H9 (cell line): ENCODE measurements at regions not wholly inside any gene's neighbourhood (a gene's known extent, or its start where the extent isn't known, plus 50 kb on each side); places are given as distances from the start of the nearest gene placed in this dataset.

ENCODE experiments used
- DNase-seq: peaks from one replicate; pipeline ENCODE4 v3.0.0-alpha.2; 2017
- H2AFZ ChIP-seq: one replicate; pipeline ENCODE4 v1.6.1; 2013; ENCODE audit warnings: mild to moderate bottlenecking, low read length, control low read depth, moderate library complexity
- H2AK5ac ChIP-seq: 2 replicates; pipeline ENCODE4 v1.6.1; 2013; ENCODE audit warnings: low read length, control low read depth, mixed read lengths; ENCODE audit not compliant: insufficient read length
- H2BK120ac ChIP-seq: one replicate; pipeline ENCODE4 v1.6.1; 2013; ENCODE audit warnings: low read depth, mild to moderate bottlenecking, low read length, control low read depth, inconsistent platforms; ENCODE audit not compliant: poor library complexity, severe bottlenecking
- H2BK12ac ChIP-seq: 2 replicates; pipeline ENCODE4 v1.6.1; 2013; ENCODE audit warnings: low read length, control low read depth, mixed read lengths, low read depth; ENCODE audit not compliant: insufficient read length
- H2BK15ac ChIP-seq: 2 replicates; pipeline ENCODE4 v1.6.1; 2013; ENCODE audit warnings: low read depth, low read length, control low read depth
- H2BK20ac ChIP-seq: one replicate; pipeline ENCODE4 v1.6.1; 2013; ENCODE audit warnings: low read depth, mild to moderate bottlenecking, low read length, control low read depth, inconsistent platforms; ENCODE audit not compliant: poor library complexity, severe bottlenecking
- H2BK5ac ChIP-seq: 2 replicates; pipeline ENCODE4 v1.6.1; 2013; ENCODE audit warnings: low read length, control low read depth, mixed read lengths; ENCODE audit not compliant: insufficient read length
- H3K14ac ChIP-seq: 2 replicates; pipeline ENCODE4 v1.6.1; 2013; ENCODE audit warnings: low read length, control low read depth; ENCODE audit not compliant: insufficient read depth
- H3K18ac ChIP-seq: 2 replicates; pipeline ENCODE4 v1.6.1; 2013; ENCODE audit warnings: low read depth, mild to moderate bottlenecking, mixed read lengths, low read length, control low read depth; ENCODE audit not compliant: insufficient read length
- H3K23ac ChIP-seq: 2 replicates; pipeline ENCODE4 v1.6.1; 2013; ENCODE audit warnings: low read length, control low read depth, mixed read lengths, low read depth; ENCODE audit not compliant: insufficient read length
- H3K23me2 ChIP-seq: 2 replicates; pipeline ENCODE4 v1.6.1; 2013; ENCODE audit warnings: low read depth, mild to moderate bottlenecking, mixed read lengths, low read length, control low read depth; ENCODE audit not compliant: insufficient read length, poor library complexity, severe bottlenecking
- H3K27ac ChIP-seq: 2 replicates; pipeline ENCODE4 v1.5.1; 2013; ENCODE audit warnings: low read length, control low read depth, mixed read lengths, low read depth; ENCODE audit not compliant: insufficient read length
- H3K27me3 ChIP-seq: 2 replicates; pipeline ENCODE4 v1.6.1; 2013; ENCODE audit warnings: low read length, control low read depth, inconsistent platforms; ENCODE audit not compliant: insufficient read depth
- H3K4ac ChIP-seq: 2 replicates; pipeline ENCODE4 v1.6.1; 2013; ENCODE audit warnings: low read depth, mild to moderate bottlenecking, control low read depth, inconsistent platforms, low read length, moderate library complexity
- H3K4me1 ChIP-seq: 2 replicates; pipeline ENCODE4 v1.6.1; 2013; ENCODE audit warnings: low read length, control low read depth, inconsistent platforms; ENCODE audit not compliant: insufficient read depth
- H3K4me2 ChIP-seq: 2 replicates; pipeline ENCODE4 v1.6.1; 2013; ENCODE audit warnings: low read length, control low read depth, mixed read lengths; ENCODE audit not compliant: insufficient read length, insufficient read depth
- H3K56ac ChIP-seq: 2 replicates; pipeline ENCODE4 v1.6.1; 2013; ENCODE audit warnings: low read depth, mild to moderate bottlenecking, mixed read lengths, low read length, control low read depth; ENCODE audit not compliant: insufficient read length
- H3K79me1 ChIP-seq: 2 replicates; pipeline ENCODE4 v1.6.1; 2013; ENCODE audit warnings: low read depth, mild to moderate bottlenecking, moderate library complexity, low read length, control low read depth, inconsistent platforms; ENCODE audit not compliant: insufficient read depth, poor library complexity, severe bottlenecking
- H3K79me2 ChIP-seq: 2 replicates; pipeline ENCODE4 v1.6.1; 2013; ENCODE audit warnings: low read length, control low read depth, inconsistent platforms; ENCODE audit not compliant: insufficient read depth
- H3K9ac ChIP-seq: 2 replicates; pipeline ENCODE4 v1.6.1; 2013; ENCODE audit warnings: low read length, control low read depth, mixed read lengths; ENCODE audit not compliant: insufficient read length; ENCODE audit errors: extremely low read depth
- H3K9me3 ChIP-seq: one replicate; pipeline ENCODE4 v1.6.1; 2013; ENCODE audit warnings: low read depth, low read length, inconsistent platforms; ENCODE audit not compliant: control insufficient read depth
- H3T11ph ChIP-seq: one replicate; pipeline ENCODE4 v1.6.1; 2013; ENCODE audit warnings: mild to moderate bottlenecking, low read length, control low read depth, inconsistent platforms
- H4K20me1 ChIP-seq: one replicate; pipeline ENCODE4 v1.6.1; 2013; ENCODE audit not compliant: control insufficient read depth, insufficient read length, insufficient read depth
- H4K5ac ChIP-seq: 2 replicates; pipeline ENCODE4 v1.6.1; 2013; ENCODE audit warnings: low read depth, mild to moderate bottlenecking, mixed read lengths, low read length, control low read depth; ENCODE audit not compliant: insufficient read length
- H4K8ac ChIP-seq: replicated peaks from 2 replicates; pipeline ENCODE4 v1.6.1; 2013; ENCODE audit warnings: low read length, control low read depth, mixed read lengths, low read depth; ENCODE audit not compliant: insufficient read length
- H4K91ac ChIP-seq: 2 replicates; pipeline ENCODE4 v1.6.1; 2013; ENCODE audit warnings: low read depth, mild to moderate bottlenecking, moderate library complexity, mixed read lengths, low read length, control low read depth; ENCODE audit not compliant: insufficient read length
- H3K27ac Mint-ChIP-seq, 3 experiments: 2 replicates in 2 of 3; 3 replicates in 1 of 3; pipeline ENCODE4 v1.8.0; 2020 to 2021; ENCODE audit warnings: mixed read lengths in 3 of 3, mild to moderate bottlenecking in 1 of 3, moderate library complexity in 1 of 3
- H3K27me3 Mint-ChIP-seq: 2 replicates; pipeline ENCODE4 v1.8.0; 2021; ENCODE audit warnings: low read depth, mild to moderate bottlenecking, moderate library complexity, mixed read lengths
- H3K36me3 Mint-ChIP-seq, 3 experiments: 2 replicates in 2 of 3; 3 replicates in 1 of 3; pipeline ENCODE4 v1.8.0; 2020 to 2021; ENCODE audit warnings: low read depth in 3 of 3, mixed read lengths in 3 of 3; ENCODE audit not compliant: insufficient read depth in 1 of 3
- H3K4me1 Mint-ChIP-seq, 2 experiments: 2 replicates each; pipeline ENCODE4 v1.8.0; 2020; ENCODE audit warnings: mixed read lengths in 2 of 2
- H3K4me3 Mint-ChIP-seq, 2 experiments: 2 replicates in 1 of 2; 3 replicates in 1 of 2; pipeline ENCODE4 v1.8.0; 2020 to 2021; ENCODE audit warnings: mild to moderate bottlenecking in 2 of 2, mixed read lengths in 2 of 2, moderate library complexity in 1 of 2
- H3K9me3 Mint-ChIP-seq, 2 experiments: 2 replicates in 1 of 2; 3 replicates in 1 of 2; pipeline ENCODE4 v1.8.0; 2020; ENCODE audit warnings: mild to moderate bottlenecking in 2 of 2, mixed read lengths in 2 of 2, moderate library complexity in 1 of 2
- WGBS: extraction: QIAGEN DNeasy Blood & Tissue Kit; methylation state at CpG from one replicate; pipeline ENCODE4 v1.1.7; 2013; ENCODE audit warnings: missing lambda C conversion rate, low lambda C conversion rate, mixed read lengths; ENCODE audit not compliant: insufficient read length; ENCODE audit errors: extremely low coverage; 5-methylcytosine and 5-hydroxymethylcytosine counted together
- TF ChIP-seq, protein P1 (sequence below): fragments of 200-600 bp; sonication (generic); conservative IDR thresholded peaks from 3 replicates; pipeline ENCODE4 v1.8.0; 2021; ENCODE audit warnings: antibody characterized with exemption, mild to moderate bottlenecking

DNA sequence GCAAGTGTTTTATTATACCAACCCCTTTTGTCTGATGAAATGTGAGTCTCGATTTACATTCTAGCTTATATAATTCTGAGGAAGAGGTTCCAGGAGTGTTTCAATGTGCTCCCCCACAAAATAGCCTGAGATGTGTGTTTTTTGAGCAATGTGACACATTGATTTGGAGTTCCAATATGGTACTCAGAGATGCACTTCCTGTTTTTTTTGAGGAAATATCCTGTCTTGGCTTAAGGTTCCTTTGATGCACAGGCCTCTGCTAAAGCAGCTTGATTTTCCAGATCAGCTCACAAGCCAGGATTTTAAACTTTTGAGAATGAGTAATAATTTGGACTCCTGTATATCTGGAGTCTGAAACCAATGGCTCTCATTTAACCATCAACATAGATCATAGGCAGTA is 221.4 kb downstream of the ACTR3 start:
- H2BK15ac ChIP-seq, result no peak overlapping the region
- no peaks in the 10 kb centered on the region for H4K20me1 ChIP-seq
- H2BK12ac ChIP-seq, result no peak overlapping the region
- no peak overlapping the region for H3K18ac ChIP-seq
- TF ChIP-seq, protein P1, sequence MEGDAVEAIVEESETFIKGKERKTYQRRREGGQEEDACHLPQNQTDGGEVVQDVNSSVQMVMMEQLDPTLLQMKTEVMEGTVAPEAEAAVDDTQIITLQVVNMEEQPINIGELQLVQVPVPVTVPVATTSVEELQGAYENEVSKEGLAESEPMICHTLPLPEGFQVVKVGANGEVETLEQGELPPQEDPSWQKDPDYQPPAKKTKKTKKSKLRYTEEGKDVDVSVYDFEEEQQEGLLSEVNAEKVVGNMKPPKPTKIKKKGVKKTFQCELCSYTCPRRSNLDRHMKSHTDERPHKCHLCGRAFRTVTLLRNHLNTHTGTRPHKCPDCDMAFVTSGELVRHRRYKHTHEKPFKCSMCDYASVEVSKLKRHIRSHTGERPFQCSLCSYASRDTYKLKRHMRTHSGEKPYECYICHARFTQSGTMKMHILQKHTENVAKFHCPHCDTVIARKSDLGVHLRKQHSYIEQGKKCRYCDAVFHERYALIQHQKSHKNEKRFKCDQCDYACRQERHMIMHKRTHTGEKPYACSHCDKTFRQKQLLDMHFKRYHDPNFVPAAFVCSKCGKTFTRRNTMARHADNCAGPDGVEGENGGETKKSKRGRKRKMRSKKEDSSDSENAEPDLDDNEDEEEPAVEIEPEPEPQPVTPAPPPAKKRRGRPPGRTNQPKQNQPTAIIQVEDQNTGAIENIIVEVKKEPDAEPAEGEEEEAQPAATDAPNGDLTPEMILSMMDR, result no peak
- H2BK5ac ChIP-seq, result no peak overlapping the region
- WGBS, result no CpG with 5 or more reads among the region's 1 CpG
- H3K27ac ChIP-seq, result no peak overlapping the region
- H3K79me1 ChIP-seq, result no peaks in the 10 kb centered on the region
- H3K79me2 ChIP-seq, result no peaks in the 10 kb centered on the region
- no peak overlapping the region for H2BK120ac ChIP-seq
- no peak overlapping the region for H3T11ph ChIP-seq
- no peak overlapping the region for H4K8ac ChIP-seq
- Mint-ChIP-seq H3K4me3 (no peak overlapping the region), H3K27me3 (no peaks in the 10 kb centered on the region), H3K36me3 (peaks cover 5 to 13% (median 8%) of the 10 kb centered on the region in 3 experiments; a peak in 6 of 7 replicates), H3K9me3 (peaks cover 12 to 13% of the 10 kb centered on the region in 2 experiments), H3K4me1 (peaks cover 32 to 40% of the 10 kb centered on the region in 2 experiments), H3K27ac (no peak overlapping the region)
- H3K23ac ChIP-seq, result no peak overlapping the region
- no peak overlapping the region for H3K9ac ChIP-seq
- H2AFZ ChIP-seq, result no peak overlapping the region
- H4K5ac ChIP-seq, result no peak overlapping the region
- no peak overlapping the region for H3K4ac ChIP-seq
- no peaks in the 10 kb centered on the region for H3K27me3 ChIP-seq
- no peak overlapping the region for H3K14ac ChIP-seq
- no peak for DNase-seq
- no peak overlapping the region for H3K56ac ChIP-seq
- no peaks in the 10 kb centered on the region for H3K9me3 ChIP-seq
- no peak overlapping the region for H3K4me2 ChIP-seq
- H3K4me1 ChIP-seq, result peaks cover 8% of the 10 kb centered on the region; the same call in 1 of the 2 replicates
- no peak overlapping the region for H2BK20ac ChIP-seq
- H3K23me2 ChIP-seq, result no peaks in the 10 kb centered on the region
- H4K91ac ChIP-seq, result no peak overlapping the region
- H2AK5ac ChIP-seq, result no peak overlapping the region
